H9 (cell line): ENCODE measurements at regions not wholly inside any gene's neighbourhood (a gene's known extent, or its start where the extent isn't known, plus 50 kb on each side); places are given as distances from the start of the nearest gene placed in this dataset.

Experiments
- DNase-seq: peaks from one replicate; pipeline ENCODE4 v3.0.0-alpha.2; 2017
- H2AFZ ChIP-seq: one replicate; pipeline ENCODE4 v1.6.1; 2013; ENCODE audit warnings: mild to moderate bottlenecking, low read length, control low read depth, moderate library complexity
- H2AK5ac ChIP-seq: 2 replicates; pipeline ENCODE4 v1.6.1; 2013; ENCODE audit warnings: low read length, control low read depth, mixed read lengths; ENCODE audit not compliant: insufficient read length
- H2BK120ac ChIP-seq: one replicate; pipeline ENCODE4 v1.6.1; 2013; ENCODE audit warnings: low read depth, mild to moderate bottlenecking, low read length, control low read depth, inconsistent platforms; ENCODE audit not compliant: poor library complexity, severe bottlenecking
- H2BK12ac ChIP-seq: 2 replicates; pipeline ENCODE4 v1.6.1; 2013; ENCODE audit warnings: low read length, control low read depth, mixed read lengths, low read depth; ENCODE audit not compliant: insufficient read length
- H2BK15ac ChIP-seq: 2 replicates; pipeline ENCODE4 v1.6.1; 2013; ENCODE audit warnings: low read depth, low read length, control low read depth
- H2BK20ac ChIP-seq: one replicate; pipeline ENCODE4 v1.6.1; 2013; ENCODE audit warnings: low read depth, mild to moderate bottlenecking, low read length, control low read depth, inconsistent platforms; ENCODE audit not compliant: poor library complexity, severe bottlenecking
- H2BK5ac ChIP-seq: 2 replicates; pipeline ENCODE4 v1.6.1; 2013; ENCODE audit warnings: low read length, control low read depth, mixed read lengths; ENCODE audit not compliant: insufficient read length
- H3K14ac ChIP-seq: 2 replicates; pipeline ENCODE4 v1.6.1; 2013; ENCODE audit warnings: low read length, control low read depth; ENCODE audit not compliant: insufficient read depth
- H3K18ac ChIP-seq: 2 replicates; pipeline ENCODE4 v1.6.1; 2013; ENCODE audit warnings: low read depth, mild to moderate bottlenecking, mixed read lengths, low read length, control low read depth; ENCODE audit not compliant: insufficient read length
- H3K23ac ChIP-seq: 2 replicates; pipeline ENCODE4 v1.6.1; 2013; ENCODE audit warnings: low read length, control low read depth, mixed read lengths, low read depth; ENCODE audit not compliant: insufficient read length
- H3K23me2 ChIP-seq: 2 replicates; pipeline ENCODE4 v1.6.1; 2013; ENCODE audit warnings: low read depth, mild to moderate bottlenecking, mixed read lengths, low read length, control low read depth; ENCODE audit not compliant: insufficient read length, poor library complexity, severe bottlenecking
- H3K27ac ChIP-seq: 2 replicates; pipeline ENCODE4 v1.5.1; 2013; ENCODE audit warnings: low read length, control low read depth, mixed read lengths, low read depth; ENCODE audit not compliant: insufficient read length
- H3K27me3 ChIP-seq: 2 replicates; pipeline ENCODE4 v1.6.1; 2013; ENCODE audit warnings: low read length, control low read depth, inconsistent platforms; ENCODE audit not compliant: insufficient read depth
- H3K4ac ChIP-seq: 2 replicates; pipeline ENCODE4 v1.6.1; 2013; ENCODE audit warnings: low read depth, mild to moderate bottlenecking, control low read depth, inconsistent platforms, low read length, moderate library complexity
- H3K4me1 ChIP-seq: 2 replicates; pipeline ENCODE4 v1.6.1; 2013; ENCODE audit warnings: low read length, control low read depth, inconsistent platforms; ENCODE audit not compliant: insufficient read depth
- H3K4me2 ChIP-seq: 2 replicates; pipeline ENCODE4 v1.6.1; 2013; ENCODE audit warnings: low read length, control low read depth, mixed read lengths; ENCODE audit not compliant: insufficient read length, insufficient read depth
- H3K56ac ChIP-seq: 2 replicates; pipeline ENCODE4 v1.6.1; 2013; ENCODE audit warnings: low read depth, mild to moderate bottlenecking, mixed read lengths, low read length, control low read depth; ENCODE audit not compliant: insufficient read length
- H3K79me1 ChIP-seq: 2 replicates; pipeline ENCODE4 v1.6.1; 2013; ENCODE audit warnings: low read depth, mild to moderate bottlenecking, moderate library complexity, low read length, control low read depth, inconsistent platforms; ENCODE audit not compliant: insufficient read depth, poor library complexity, severe bottlenecking
- H3K79me2 ChIP-seq: 2 replicates; pipeline ENCODE4 v1.6.1; 2013; ENCODE audit warnings: low read length, control low read depth, inconsistent platforms; ENCODE audit not compliant: insufficient read depth
- H3K9ac ChIP-seq: 2 replicates; pipeline ENCODE4 v1.6.1; 2013; ENCODE audit warnings: low read length, control low read depth, mixed read lengths; ENCODE audit not compliant: insufficient read length; ENCODE audit errors: extremely low read depth
- H3K9me3 ChIP-seq: one replicate; pipeline ENCODE4 v1.6.1; 2013; ENCODE audit warnings: low read depth, low read length, inconsistent platforms; ENCODE audit not compliant: control insufficient read depth
- H3T11ph ChIP-seq: one replicate; pipeline ENCODE4 v1.6.1; 2013; ENCODE audit warnings: mild to moderate bottlenecking, low read length, control low read depth, inconsistent platforms
- H4K20me1 ChIP-seq: one replicate; pipeline ENCODE4 v1.6.1; 2013; ENCODE audit not compliant: control insufficient read depth, insufficient read length, insufficient read depth
- H4K5ac ChIP-seq: 2 replicates; pipeline ENCODE4 v1.6.1; 2013; ENCODE audit warnings: low read depth, mild to moderate bottlenecking, mixed read lengths, low read length, control low read depth; ENCODE audit not compliant: insufficient read length
- H4K8ac ChIP-seq: replicated peaks from 2 replicates; pipeline ENCODE4 v1.6.1; 2013; ENCODE audit warnings: low read length, control low read depth, mixed read lengths, low read depth; ENCODE audit not compliant: insufficient read length
- H4K91ac ChIP-seq: 2 replicates; pipeline ENCODE4 v1.6.1; 2013; ENCODE audit warnings: low read depth, mild to moderate bottlenecking, moderate library complexity, mixed read lengths, low read length, control low read depth; ENCODE audit not compliant: insufficient read length
- H3K27ac Mint-ChIP-seq, 3 experiments: 2 replicates in 2 of 3; 3 replicates in 1 of 3; pipeline ENCODE4 v1.8.0; 2020 to 2021; ENCODE audit warnings: mixed read lengths in 3 of 3, mild to moderate bottlenecking in 1 of 3, moderate library complexity in 1 of 3
- H3K27me3 Mint-ChIP-seq: 2 replicates; pipeline ENCODE4 v1.8.0; 2021; ENCODE audit warnings: low read depth, mild to moderate bottlenecking, moderate library complexity, mixed read lengths
- H3K36me3 Mint-ChIP-seq, 3 experiments: 2 replicates in 2 of 3; 3 replicates in 1 of 3; pipeline ENCODE4 v1.8.0; 2020 to 2021; ENCODE audit warnings: low read depth in 3 of 3, mixed read lengths in 3 of 3; ENCODE audit not compliant: insufficient read depth in 1 of 3
- H3K4me1 Mint-ChIP-seq, 2 experiments: 2 replicates each; pipeline ENCODE4 v1.8.0; 2020; ENCODE audit warnings: mixed read lengths in 2 of 2
- H3K4me3 Mint-ChIP-seq, 2 experiments: 2 replicates in 1 of 2; 3 replicates in 1 of 2; pipeline ENCODE4 v1.8.0; 2020 to 2021; ENCODE audit warnings: mild to moderate bottlenecking in 2 of 2, mixed read lengths in 2 of 2, moderate library complexity in 1 of 2
- H3K9me3 Mint-ChIP-seq, 2 experiments: 2 replicates in 1 of 2; 3 replicates in 1 of 2; pipeline ENCODE4 v1.8.0; 2020; ENCODE audit warnings: mild to moderate bottlenecking in 2 of 2, mixed read lengths in 2 of 2, moderate library complexity in 1 of 2
- WGBS: extraction: QIAGEN DNeasy Blood & Tissue Kit; methylation state at CpG from one replicate; pipeline ENCODE4 v1.1.7; 2013; ENCODE audit warnings: missing lambda C conversion rate, low lambda C conversion rate, mixed read lengths; ENCODE audit not compliant: insufficient read length; ENCODE audit errors: extremely low coverage; 5-methylcytosine and 5-hydroxymethylcytosine counted together
- TF ChIP-seq, protein P1 (sequence below): fragments of 200-600 bp; sonication (generic); conservative IDR thresholded peaks from 3 replicates; pipeline ENCODE4 v1.8.0; 2021; ENCODE audit warnings: antibody characterized with exemption, mild to moderate bottlenecking

DNA sequence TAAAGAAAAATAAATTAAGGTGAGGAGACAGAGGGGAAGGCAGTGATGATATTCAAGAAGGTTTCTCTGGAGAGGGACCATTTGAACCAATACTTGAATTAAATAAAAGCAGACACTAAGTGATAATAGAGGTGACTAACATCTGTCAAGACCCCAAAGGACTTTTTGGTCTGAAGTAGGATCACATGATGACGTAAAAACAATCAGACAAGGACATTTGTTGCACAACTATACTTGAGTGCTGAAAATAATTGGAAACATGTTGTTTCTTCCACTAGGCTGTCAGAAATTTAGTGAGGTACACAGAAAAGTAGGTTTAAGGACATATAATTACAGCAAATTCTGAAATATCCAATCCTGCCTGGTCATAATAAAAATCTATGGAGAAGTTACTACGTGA, 179.5 kb downstream of the WNT5A start:
- WGBS, result no CpG with 5 or more reads among the region's 2 CpGs
- Mint-ChIP-seq H3K4me3 (no peak overlapping the region), H3K9me3 (no peaks in the 10 kb centered on the region), H3K4me1 (no peaks in the 10 kb centered on the region), H3K27me3 (peaks cover 3% of the 10 kb centered on the region; the same call in 1 of the 2 replicates), H3K27ac (no peak overlapping the region), H3K36me3 (no peaks in the 10 kb centered on the region)
- Histone ChIP-seq H3K79me2 (no peaks in the 10 kb centered on the region), H2BK12ac (no peak overlapping the region), H2BK20ac (no peak overlapping the region), H3K56ac (no peak overlapping the region), H3T11ph (no peak overlapping the region), H3K4ac (no peak overlapping the region), H2BK120ac (no peak overlapping the region), H3K18ac (no peak overlapping the region), H3K27me3 (no peaks in the 10 kb centered on the region), H3K9me3 (no peaks in the 10 kb centered on the region), H3K23me2 (no peaks in the 10 kb centered on the region), H3K9ac (no peak overlapping the region), H2AK5ac (no peak overlapping the region), H2BK5ac (no peak overlapping the region), H4K5ac (no peak overlapping the region), H3K14ac (no peak overlapping the region), H3K4me2 (no peak overlapping the region), H4K20me1 (no peaks in the 10 kb centered on the region), H4K8ac (no peak overlapping the region), H3K23ac (no peak overlapping the region), H3K27ac (no peak overlapping the region), H4K91ac (no peak overlapping the region), H3K4me1 (no peaks in the 10 kb centered on the region), H3K79me1 (no peaks in the 10 kb centered on the region), H2BK15ac (no peak overlapping the region), H2AFZ (no peak overlapping the region)
- DNase-seq, result no peak
- TF ChIP-seq, protein P1, sequence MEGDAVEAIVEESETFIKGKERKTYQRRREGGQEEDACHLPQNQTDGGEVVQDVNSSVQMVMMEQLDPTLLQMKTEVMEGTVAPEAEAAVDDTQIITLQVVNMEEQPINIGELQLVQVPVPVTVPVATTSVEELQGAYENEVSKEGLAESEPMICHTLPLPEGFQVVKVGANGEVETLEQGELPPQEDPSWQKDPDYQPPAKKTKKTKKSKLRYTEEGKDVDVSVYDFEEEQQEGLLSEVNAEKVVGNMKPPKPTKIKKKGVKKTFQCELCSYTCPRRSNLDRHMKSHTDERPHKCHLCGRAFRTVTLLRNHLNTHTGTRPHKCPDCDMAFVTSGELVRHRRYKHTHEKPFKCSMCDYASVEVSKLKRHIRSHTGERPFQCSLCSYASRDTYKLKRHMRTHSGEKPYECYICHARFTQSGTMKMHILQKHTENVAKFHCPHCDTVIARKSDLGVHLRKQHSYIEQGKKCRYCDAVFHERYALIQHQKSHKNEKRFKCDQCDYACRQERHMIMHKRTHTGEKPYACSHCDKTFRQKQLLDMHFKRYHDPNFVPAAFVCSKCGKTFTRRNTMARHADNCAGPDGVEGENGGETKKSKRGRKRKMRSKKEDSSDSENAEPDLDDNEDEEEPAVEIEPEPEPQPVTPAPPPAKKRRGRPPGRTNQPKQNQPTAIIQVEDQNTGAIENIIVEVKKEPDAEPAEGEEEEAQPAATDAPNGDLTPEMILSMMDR, result no peak
